ENCODE measurements at regions not wholly inside any gene's neighbourhood (a gene's known extent, or its start where the extent isn't known, plus 50 kb on each side); places are given as distances from the start of the nearest gene placed in this dataset.

DNA sequence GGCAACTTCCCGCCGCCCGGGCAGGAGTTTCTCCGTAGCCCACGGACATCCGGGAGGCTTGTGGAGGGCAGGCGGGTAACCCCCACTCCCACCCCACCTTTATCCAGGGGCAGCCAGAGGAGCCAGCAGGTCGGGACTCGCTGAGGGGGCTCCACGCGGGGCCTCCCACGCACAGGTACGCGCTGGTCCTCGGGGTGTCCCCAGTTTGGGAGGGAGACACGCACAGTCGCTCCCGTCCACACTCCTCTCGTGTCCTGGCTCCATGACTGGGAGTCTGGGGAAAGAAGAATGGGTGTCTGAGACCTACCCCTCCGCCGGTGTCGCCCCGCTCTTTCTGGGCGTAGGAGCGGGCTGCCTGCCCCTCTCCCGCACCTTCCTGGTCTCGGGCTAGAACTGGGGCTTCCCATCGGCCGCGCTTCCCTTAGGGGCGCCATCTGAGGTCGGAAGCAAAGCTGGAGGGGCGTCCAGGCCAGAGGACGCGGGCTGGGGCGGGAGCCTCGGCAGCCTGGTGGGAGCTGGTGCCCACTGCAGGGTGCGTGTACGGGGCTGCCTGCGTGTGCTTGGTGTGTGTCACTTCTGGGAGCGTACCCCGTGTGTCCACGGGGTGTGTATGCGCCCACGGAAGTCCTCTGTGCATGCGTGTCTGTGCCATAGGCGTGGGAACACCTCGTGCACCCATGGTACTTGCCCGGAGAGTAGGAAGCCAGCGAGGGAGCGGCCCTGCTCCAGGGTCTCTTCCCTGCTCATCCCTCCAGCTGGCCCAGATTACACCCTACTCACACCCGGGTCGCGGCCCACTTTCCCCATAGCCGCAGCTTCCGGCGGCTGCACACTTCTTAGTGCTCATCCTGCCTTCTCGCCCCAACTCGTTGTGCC, 73.0 kb upstream of the LEP start (continued):
- TF ChIP-seq, protein P1, sequence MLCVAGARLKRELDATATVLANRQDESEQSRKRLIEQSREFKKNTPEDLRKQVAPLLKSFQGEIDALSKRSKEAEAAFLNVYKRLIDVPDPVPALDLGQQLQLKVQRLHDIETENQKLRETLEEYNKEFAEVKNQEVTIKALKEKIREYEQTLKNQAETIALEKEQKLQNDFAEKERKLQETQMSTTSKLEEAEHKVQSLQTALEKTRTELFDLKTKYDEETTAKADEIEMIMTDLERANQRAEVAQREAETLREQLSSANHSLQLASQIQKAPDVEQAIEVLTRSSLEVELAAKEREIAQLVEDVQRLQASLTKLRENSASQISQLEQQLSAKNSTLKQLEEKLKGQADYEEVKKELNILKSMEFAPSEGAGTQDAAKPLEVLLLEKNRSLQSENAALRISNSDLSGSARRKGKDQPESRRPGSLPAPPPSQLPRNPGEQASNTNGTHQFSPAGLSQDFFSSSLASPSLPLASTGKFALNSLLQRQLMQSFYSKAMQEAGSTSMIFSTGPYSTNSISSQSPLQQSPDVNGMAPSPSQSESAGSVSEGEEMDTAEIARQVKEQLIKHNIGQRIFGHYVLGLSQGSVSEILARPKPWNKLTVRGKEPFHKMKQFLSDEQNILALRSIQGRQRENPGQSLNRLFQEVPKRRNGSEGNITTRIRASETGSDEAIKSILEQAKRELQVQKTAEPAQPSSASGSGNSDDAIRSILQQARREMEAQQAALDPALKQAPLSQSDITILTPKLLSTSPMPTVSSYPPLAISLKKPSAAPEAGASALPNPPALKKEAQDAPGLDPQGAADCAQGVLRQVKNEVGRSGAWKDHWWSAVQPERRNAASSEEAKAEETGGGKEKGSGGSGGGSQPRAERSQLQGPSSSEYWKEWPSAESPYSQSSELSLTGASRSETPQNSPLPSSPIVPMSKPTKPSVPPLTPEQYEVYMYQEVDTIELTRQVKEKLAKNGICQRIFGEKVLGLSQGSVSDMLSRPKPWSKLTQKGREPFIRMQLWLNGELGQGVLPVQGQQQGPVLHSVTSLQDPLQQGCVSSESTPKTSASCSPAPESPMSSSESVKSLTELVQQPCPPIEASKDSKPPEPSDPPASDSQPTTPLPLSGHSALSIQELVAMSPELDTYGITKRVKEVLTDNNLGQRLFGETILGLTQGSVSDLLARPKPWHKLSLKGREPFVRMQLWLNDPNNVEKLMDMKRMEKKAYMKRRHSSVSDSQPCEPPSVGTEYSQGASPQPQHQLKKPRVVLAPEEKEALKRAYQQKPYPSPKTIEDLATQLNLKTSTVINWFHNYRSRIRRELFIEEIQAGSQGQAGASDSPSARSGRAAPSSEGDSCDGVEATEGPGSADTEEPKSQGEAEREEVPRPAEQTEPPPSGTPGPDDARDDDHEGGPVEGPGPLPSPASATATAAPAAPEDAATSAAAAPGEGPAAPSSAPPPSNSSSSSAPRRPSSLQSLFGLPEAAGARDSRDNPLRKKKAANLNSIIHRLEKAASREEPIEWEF (IDR thresholded peaks at IDR 0.05; ENCODE audit: insufficient replicate concordance, low read depth, low read length), result no peak
- TF ChIP-seq, protein P2, sequence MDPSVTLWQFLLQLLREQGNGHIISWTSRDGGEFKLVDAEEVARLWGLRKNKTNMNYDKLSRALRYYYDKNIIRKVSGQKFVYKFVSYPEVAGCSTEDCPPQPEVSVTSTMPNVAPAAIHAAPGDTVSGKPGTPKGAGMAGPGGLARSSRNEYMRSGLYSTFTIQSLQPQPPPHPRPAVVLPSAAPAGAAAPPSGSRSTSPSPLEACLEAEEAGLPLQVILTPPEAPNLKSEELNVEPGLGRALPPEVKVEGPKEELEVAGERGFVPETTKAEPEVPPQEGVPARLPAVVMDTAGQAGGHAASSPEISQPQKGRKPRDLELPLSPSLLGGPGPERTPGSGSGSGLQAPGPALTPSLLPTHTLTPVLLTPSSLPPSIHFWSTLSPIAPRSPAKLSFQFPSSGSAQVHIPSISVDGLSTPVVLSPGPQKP (IDR thresholded peaks at IDR 0.05; ENCODE audit: low read depth, low read length), result no peak
- TF ChIP-seq, protein P3, sequence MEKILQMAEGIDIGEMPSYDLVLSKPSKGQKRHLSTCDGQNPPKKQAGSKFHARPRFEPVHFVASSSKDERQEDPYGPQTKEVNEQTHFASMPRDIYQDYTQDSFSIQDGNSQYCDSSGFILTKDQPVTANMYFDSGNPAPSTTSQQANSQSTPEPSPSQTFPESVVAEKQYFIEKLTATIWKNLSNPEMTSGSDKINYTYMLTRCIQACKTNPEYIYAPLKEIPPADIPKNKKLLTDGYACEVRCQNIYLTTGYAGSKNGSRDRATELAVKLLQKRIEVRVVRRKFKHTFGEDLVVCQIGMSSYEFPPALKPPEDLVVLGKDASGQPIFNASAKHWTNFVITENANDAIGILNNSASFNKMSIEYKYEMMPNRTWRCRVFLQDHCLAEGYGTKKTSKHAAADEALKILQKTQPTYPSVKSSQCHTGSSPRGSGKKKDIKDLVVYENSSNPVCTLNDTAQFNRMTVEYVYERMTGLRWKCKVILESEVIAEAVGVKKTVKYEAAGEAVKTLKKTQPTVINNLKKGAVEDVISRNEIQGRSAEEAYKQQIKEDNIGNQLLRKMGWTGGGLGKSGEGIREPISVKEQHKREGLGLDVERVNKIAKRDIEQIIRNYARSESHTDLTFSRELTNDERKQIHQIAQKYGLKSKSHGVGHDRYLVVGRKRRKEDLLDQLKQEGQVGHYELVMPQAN (conservative IDR thresholded peaks at IDR 0.05), result no peak
- no peak for TF ChIP-seq NRF1 (conservative IDR thresholded peaks at IDR 0.05; ENCODE audit: low read depth, low read length)
